ENCODE measurements at regions not wholly inside any gene's neighbourhood (a gene's known extent, or its start where the extent isn't known, plus 50 kb on each side); places are given as distances from the start of the nearest gene placed in this dataset.
A peak's percentile ranks its signal among the peaks of the same experiment; 100 is the strongest.

DNA sequence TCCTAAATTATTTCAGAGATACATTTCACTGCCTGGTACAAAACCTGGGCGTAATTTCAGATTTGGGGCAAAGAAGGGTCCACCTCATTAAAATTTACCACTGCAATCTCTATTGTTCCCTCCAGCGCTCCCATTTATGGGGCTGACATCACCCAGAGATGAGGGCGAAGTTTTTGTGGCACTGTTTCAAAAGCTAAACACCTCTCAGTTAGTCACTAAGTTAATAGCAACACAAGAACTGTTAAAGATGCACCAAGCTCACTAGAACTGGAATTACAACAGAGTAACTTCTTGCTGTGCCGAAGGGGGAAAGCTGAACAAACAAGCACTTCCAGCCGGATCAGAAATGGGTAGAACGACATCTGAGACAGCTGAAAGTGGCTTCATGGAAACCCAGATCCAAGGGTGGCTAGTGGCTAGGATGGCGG is 179.4 kb downstream of the GATA3 start:
- no peak for DNase-seq

DNA sequence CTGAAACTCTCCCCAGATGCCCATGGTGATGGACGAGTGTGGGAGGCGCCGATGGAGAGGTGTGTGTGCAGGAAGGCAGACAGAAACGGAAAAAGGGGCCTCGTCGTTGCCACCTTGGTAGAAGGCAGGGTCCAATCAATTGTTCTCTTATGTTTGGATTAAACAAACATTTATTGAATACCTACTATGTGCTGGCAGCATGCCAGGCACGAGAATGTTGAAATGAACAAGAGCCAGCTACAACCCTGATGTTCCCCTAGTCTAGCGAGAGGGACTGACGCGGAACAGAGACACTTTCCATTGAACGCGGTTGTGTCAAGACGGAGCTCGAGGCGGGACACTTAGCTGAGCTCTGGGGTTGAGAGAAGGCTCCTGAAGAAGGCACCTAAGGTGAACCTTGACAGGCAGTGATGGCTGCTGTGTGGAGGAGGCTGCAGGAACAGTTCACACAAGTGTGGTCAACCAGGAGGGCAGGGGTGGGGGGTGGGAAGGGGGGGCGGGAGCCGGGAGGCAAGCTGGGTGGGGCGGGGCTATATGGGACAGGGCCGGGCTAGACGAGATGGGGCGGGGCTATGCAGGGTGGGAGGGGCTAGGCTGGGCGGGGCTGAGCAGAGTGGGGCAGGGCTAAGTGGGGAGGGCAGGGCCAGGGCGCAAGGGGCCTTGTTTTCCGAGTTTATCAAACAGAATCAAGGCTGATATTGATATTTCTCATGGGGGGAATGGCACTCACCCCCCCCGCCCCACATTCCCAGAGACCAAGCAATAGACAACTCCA is 181.0 kb downstream of the GATA3 start:
- DNase-seq: no peak

DNA sequence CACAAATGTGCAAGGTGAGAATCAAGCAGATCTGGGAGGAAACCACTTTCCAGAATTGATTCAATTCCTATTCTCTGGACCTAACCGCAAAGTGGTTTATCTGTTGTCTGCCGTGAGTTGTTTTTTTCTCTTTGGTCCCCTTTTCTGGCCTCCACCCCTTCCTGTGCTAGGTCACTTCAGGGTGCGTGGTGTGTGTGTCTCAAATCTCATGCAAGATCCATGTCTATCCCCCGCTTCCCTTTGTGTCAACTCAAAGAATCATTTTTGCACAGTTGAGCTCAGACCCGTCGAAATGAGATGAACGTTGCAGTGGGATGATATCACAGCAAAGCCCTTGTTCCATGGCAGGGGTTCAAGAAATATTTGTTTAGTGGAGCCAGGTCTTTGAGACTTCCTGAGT is 184.5 kb downstream of the GATA3 start:
- DNase-seq: peak; percentile 11

DNA sequence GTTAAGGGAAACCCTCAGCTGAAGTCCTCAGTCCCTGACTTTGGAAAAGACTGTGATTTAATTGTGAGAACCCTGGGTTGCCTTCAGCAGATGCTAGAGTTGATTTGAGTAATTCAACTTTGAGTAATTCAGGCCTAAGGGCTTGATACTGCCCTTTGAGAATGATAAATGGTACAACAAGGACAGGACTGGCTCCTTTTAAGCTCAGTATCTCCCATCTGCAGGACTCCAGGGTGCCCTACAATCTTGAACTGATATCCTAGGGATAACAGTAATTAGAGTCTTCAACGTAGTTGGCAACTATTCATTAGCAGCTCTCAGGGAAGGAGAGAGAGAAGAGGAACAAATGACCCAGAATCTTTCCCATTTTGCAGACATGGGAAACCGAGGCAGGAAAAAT is 186.4 kb downstream of the GATA3 start:
- DNase-seq: no peak

DNA sequence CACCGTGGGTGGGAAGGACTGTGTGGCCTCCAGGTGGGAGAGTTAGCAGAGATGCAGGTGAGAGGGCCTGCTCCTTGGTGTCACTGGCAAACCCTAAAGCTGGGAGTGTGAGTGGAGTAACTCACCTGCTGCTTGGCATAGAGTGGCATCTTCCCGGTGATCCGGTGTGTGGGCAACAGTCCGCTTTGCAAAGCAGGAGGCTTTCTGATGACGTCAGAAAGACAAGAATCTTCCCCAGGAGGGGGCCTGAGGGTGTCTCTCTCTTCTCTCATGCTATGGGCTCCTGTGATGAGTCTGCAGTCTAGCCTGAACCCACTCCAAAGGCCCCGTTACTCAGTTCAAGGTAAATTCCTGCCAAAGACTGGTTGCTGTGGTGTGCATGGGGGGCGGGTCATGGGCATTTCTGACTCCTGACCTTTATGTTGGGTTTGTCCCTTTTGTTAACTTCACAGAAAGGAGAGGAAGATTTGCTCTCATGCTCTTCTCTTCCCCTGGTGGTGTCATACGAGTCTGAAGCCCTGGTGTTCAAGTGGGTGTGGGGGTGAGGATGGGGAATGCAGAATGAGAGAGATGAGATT is 187.9 kb downstream of the GATA3 start:
- no peak for DNase-seq

DNA sequence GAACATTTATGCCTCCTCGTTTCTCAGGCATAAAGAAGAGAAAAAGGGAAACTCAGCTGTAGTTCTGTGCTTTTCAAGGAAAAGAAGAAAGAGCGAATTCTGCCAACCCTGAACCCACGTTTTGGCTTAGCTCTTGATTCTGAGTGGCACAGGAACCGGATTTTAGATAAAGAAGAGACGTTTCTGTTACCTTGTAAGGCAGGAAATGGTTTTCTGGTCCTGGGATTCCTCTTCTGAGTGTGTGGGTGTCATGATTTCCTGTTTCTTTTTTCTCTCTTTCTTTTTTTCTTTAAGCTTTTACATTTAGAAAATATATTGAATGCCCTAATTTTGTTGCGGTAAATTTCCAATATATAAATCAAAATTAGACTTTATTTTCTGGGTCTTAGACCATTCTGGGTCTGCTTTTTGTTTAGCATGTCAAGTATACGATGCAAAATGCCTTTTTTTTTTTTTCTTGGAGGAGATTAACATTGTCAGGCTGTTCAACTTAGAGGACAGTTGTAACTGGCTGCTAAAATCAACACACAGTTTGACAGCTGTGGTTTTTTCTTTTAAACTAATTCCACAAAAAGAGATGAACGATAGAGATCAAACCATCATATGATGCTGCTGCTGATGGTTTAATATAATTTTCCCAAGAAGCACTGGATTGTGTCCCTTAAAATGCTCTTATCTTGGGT is 190.8 kb downstream of the GATA3 start:
- DNase-seq: no peak

DNA sequence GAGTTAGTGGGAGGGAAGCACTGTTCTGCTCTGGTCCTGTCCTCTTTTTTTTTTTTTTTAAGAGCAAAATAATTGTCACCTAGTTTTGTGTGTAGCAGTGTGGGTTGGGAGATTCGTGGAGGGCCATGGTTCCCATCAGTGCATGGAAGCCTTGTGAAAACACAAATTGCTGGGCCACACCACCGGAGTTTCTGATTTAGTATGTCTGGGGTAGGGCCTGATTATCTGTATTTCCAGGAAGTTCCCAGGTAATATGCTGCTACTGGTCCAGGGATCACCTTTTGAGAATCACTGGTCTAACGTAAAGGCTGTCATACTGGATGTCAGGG is 191.3 kb downstream of the GATA3 start:
- DNase-seq: no peak

DNA sequence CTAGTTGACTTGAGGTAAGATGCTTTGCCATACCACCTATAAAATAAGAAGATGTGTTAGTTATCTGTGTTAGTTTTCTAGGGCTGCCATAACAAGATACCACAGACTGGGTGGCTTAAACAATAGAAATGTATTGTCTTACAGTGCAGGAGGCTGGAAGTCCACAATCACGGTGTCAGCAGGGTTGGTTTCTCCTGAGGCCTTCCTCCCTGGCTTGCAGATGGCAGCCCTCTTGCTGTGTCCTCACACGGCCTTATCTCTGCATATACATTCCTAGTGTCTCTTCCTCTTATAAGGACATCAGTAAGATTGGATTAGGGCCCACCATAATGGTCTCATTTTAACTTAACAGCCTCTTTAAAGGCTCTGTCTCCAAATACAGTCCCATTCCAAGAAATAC is 192.1 kb downstream of the GATA3 start:
- no peak for DNase-seq

DNA sequence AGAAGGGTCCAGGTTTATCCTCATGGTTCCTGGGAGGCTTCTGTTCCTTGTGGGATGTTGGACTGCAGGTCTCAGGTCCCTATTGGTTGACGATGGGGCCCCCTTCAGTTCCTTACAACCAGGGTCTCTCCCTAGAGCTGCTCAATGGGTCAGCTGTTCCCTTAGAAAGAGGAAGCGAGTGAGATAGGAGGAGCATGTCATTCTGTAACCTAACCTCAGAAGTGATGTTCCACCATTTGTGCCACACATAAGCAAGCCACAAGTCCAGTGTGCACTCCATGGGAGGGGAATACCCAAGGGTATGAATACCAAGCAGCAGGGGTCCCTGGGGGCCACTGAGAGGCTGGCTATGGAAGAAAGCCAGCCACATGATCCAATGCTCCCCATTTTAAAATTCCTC is 192.7 kb downstream of the GATA3 start:
- DNase-seq: no peak

DNA sequence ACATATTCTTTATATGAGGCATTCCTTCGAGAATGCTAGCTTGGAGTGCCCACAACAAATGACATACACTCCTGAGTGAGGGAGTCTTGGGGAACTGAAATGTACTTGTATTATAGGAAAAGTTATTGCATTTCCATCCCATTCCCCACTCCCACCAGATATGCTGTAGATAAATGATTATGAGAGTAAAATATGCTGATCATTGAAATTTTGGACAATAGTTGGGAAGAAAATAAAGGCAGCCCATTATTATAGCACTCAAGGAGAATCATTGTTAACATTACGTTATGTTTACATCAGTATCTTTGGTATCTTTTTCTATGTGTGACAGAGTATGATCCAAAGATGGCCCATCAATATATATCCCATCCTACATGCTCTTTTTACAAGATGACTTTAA is 194.4 kb downstream of the GATA3 start:
- no peak for DNase-seq

DNA sequence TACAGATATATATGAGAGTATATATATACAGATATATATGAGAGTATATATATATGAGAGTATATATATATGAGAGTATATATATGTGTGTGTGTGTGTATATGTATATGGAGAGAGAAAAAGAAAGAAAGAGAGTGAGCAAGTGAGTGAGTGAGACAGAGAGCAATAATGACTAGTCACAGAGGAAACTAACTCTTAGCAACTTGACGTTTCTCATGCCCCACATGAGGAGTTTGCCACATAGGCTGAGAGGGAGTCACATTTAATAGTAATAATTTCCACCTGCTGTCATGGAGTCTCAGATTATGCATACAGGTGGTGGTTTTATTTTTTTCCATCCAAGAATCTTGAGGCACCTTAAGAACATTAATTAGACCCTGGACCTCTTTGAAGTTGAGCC is 199.9 kb downstream of the GATA3 start:
- DNase-seq: no peak

DNA sequence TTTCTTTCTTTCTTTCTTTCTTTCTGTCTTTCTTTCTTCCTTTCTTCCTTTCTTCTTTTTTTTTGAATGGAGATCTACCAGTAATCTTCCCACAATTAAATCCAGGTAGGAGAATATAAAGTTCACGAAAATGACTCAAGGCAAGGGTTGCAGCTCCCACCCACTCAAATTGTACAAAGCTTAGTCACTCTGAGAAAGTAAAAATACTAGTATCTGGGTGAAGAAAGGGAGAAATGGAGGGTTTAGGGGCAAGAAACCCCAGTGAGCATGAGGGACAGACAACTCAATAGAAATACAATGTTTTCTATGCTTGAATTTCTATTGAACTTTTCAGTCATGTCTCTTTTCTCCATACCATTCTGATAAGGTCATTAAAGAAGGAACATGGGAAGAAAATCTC is 200.8 kb downstream of the GATA3 start:
- no peak for DNase-seq

DNA sequence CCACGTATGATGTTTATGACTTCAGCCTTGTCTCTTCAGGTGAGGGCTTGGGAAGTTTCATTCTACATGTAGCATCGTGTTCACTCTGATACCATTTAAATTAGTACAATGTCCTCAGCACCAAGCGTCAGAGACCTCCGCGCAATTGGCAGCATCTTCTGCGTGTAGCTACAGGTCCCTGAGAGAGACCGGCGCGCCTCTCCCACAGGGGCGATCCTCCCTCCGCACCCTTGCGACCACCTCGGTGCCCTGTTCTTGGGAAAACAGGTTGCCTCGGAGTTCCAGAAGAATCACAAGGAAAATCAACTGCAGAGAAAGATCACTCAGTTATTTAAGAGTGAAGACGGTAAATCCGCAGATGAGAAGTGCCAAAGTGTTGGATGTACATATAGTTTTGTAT is 206.2 kb downstream of the GATA3 start:
- no peak for DNase-seq

DNA sequence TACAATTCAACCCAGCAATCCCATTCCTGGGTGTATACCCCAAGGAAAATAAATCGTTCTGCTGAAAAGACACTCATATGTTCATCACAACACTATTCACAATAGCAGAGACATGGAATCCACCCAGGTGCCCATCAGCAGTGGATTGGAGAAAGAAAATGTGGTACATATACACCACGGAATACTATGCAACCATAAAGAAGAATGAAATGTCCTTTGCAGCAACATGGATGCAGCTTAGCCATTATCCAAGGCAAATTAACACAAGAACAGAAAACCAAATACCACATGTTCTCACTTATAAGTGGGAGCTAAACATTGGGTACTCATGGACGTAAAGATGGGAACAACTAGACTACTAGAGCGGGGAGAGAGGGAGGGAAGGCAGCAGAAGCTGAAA is 207.8 kb downstream of the GATA3 start:
- no peak for DNase-seq

DNA sequence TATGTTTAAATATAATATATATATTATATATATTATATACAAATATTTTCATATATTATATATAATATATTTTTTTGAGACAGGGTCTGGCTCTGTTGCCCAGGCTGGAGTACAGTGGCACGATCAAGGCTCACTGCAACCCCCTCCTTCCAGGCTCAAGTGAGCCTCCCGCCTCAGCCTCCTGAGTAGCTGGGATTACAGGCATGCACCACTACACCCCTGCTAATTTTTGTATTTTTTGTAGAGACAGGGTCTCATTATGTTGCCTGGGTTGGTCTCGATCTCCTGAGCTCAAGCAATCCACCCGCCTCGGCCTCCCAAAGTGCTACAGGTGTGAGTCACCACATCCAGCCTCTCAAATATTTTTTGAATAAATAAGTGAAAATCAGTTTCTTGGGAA is 215.5 kb downstream of the GATA3 start:
- no peak for DNase-seq

DNA sequence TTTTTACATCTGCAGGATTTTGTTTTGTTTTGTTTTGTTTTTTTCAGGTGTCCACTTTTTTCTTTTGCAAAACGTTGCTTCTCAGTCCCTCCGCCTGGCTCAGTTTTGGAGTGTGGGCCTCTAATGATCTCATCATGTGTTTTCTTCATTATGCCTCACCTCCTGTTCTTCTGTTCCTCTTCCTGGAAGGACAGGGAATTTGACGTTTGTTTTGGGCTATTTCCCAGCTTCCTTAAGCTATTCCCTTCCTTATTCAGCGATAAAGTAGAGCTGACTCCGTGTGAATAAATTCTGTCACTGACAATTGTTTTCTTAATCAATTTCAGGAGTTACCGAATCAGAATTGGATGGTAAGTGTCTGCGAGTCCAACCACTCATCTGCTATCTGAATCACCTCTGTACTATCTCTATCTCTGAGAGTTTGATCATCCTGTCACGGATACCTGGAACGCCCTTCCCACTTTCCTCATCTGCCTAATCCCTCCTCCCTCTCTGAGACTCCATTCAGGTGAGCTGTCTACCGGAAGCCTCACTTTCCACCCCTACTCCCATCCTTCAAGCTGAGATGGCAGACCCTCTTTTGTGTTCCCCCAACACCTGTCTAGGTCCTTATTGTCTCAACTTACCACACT is 218.4 kb downstream of the GATA3 start:
- DNase-seq: no peak

DNA sequence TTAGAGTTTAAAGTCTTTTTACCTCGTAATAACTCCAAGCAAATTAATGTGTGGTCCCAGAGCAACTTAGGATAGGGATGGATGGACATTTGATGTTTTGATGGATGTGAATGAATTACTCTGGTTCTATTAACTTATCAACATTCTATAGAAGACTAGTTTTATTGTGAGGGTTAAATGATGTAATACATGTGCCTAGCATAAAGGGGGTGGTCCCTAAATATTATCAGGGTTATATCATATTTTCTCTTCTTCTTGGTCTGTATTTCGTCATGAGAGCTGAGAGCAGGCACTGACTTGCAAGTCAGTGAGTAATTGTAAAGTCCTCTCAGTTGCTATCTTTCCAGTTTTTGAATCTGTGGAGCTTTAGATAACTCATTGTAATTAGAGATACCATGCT is 219.3 kb downstream of the GATA3 start:
- DNase-seq: no peak

DNA sequence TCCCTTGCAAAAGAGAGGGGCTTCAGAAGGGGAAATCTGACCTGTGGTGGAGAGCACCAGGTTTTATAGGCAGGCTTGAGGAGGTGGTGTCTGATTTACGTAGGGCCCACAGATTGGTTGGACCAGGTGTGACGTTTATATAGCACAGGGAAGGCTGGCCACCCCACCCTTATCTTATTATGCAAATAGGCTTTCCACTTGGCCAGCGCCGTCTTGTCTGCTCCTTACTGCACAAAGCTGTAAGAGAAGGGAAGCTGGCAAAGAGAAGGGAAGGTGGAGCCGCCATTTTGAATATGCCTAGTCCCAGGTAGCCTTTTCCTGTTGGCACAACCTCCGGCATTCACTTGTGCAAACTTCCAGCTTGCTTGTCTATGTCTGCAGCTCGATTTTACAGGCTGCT is 221.4 kb downstream of the GATA3 start:
- DNase-seq: no peak

DNA sequence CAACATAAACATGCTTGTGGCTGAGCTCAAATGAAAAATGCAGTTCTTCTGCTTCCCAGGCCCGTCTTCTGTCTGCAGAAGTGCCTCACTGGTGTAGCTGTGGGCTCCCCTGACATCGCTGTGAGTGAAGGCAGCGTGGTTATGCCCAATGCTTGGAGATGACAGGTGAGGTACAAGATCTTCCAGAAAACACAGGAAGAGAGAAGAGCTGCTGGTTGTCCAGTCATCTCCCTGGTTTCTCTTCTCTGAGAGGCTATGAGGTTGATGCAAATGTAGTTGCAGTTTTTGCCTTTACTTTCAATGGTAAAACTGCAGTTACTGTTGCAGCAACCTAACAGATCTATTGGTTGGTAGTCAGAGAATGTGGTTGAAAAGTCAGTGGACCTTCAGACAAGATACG is 223.6 kb downstream of the GATA3 start:
- no peak for DNase-seq

DNA sequence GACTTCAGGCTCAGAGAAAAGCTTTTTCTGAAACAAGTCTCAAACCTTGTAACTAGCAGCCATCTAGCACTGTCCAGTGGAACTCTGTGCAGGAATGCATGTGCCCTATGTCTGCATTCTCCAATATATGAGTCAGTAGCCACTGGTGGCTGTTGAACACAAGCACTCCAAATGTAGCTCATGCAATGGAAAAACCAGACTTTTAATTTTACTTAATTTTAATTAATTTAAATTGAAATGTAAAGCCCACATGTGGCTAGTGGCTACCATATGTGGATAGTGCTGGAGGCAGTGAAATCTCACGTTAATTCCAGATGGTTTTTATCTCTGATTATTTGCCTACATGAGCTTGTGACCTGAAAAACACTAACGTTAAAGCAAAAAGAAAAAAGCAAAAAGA is 225.1 kb downstream of the GATA3 start:
- no peak for DNase-seq

DNA sequence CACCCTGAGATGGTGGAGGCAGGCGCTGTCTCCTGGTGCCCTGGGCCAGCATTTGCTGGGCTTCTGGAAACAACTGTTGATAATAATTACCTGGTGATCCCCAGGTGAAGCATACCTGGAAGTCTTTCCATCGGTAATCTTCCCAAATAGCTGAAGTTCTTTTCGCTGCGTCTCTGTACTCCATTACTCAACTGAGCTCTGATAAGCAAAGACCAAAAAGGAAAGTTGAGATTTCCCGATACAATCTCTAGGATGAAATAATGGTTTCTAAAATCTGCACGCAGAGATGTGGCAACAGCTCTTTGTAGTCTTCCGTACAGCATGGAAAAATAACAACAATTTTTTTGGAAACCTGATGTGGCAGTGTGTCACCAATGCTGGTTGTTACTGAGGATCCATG is 226.5 kb downstream of the GATA3 start:
- DNase-seq: no peak

DNA sequence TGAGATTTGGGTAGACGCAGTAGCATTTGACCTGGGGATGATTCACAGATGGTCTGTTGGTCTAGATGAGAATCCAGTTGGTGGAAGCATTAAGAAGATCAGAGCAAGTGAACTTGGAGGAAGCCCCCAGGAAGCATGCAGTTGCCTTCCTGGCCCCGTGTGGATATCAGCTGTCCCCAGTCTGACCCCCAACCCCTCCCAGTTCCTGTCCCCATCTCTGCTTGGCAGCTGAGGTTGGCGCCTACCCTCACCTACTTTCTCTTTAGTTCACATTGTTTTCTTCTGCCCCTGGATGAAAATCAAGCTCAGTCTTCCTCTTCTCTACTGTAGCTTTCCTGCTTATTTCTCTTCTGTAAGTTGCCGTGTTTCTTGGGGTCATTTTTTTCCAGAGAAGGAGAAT is 227.9 kb downstream of the GATA3 start:
- DNase-seq: no peak

DNA sequence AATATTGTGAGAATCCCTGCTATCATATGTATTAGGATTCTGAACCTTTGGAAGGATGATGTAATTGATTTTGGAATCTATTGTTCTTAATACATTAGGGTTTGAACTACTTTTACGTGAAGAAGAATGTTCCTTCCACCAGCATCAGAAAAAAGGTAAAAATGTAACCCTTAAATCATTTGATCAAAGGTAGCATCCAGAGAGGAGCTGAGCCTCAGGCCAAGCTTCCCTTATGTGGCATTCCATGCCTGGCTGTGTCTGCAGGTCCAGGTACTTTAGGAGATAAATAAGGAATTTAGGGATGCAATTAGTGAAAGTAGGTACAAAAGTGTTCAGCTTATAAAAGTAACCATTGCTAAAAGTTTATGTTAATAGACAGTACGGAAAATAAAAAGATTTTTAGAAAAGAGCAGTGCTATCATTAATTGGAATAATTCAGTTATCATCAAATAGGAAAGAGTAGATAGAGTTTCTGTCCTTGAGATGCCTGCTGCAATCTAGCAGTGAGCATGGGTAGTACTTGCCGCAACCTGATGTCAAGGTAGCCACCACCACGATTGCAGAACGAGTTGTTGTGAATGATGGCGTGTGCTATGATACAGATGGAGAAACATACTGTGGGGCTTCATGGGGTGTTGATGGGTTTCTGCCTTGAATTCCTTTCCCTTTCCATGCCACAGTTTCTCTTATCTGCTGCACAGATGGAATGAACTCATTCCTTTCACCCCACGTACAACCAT is 228.8 kb downstream of the GATA3 start:
- no peak for DNase-seq
